Endothelial cell of umbilical vein (primary cell): ENCODE measurements at regions not wholly inside any gene's neighbourhood (a gene's known extent, or its start where the extent isn't known, plus 50 kb on each side); places are given as distances from the start of the nearest gene placed in this dataset.

Experiments used
- BruUV-seq: library from RNA; stranded (reverse); fragments of 400-500 nt; replicated peaks from 2 replicates; lab custom pipeline; 2021; lab: Mats Ljungman, UMichigan
- CTCF ChIA-PET: fragments of 300-600, 350-600 bp; sonication (Branson Sonifier 250); formaldehyde crosslinking; loops from one replicate; lab custom pipeline; 2021; ENCODE audit warnings: antibody characterized with exemption, inconsistent platforms; lab: Charles Lee
- POLR2A ChIA-PET: fragments of 300-600, 350-600 bp; sonication (Branson Sonifier 250); formaldehyde crosslinking; loops from one replicate; lab custom pipeline; 2021; ENCODE audit warnings: antibody characterized with exemption, inconsistent platforms; lab: Charles Lee
- DNase-seq: peaks from one replicate; pipeline ENCODE4 v3.0.0-alpha.2; 2011; ENCODE audit warnings: low read depth, low spot score
- FAIRE-seq: peaks from 2 replicates; lab custom pipeline; 2011; peaks lifted over from hg19 to GRCh38; lab: Jason Lieb, UNC
- H2AFZ ChIP-seq: 2 replicates; pipeline ENCODE4 v1.6.0; 2012; ENCODE audit warnings: low read depth, low read length, control low read depth, inconsistent platforms
- H3K27ac ChIP-seq: 2 replicates; pipeline ENCODE4 v1.5.1; 2011; ENCODE audit warnings: low read depth, mild to moderate bottlenecking, control low read depth, low read length, moderate library complexity; ENCODE audit not compliant: insufficient read depth
- H3K27me3 ChIP-seq, 2 experiments: 2 replicates each; pipeline versions ENCODE4 v1.6.0 to v1.6.1; 2011; ENCODE audit warnings: low read length in 2 of 2, mixed read lengths in 1 of 2; ENCODE audit not compliant: control insufficient read depth in 2 of 2, insufficient read depth in 2 of 2
- H3K36me3 ChIP-seq, 2 experiments: 2 replicates in 1 of 2; 3 replicates in 1 of 2; pipeline ENCODE4 v1.5.1; 2011; ENCODE audit warnings: low read length in 2 of 2, mild to moderate bottlenecking in 1 of 2, moderate library complexity in 1 of 2; ENCODE audit not compliant: control insufficient read depth in 2 of 2, insufficient read depth in 2 of 2; ENCODE audit errors: extremely low read depth in 1 of 2
- H3K4me1 ChIP-seq: 3 replicates; pipeline ENCODE4 v1.5.1; 2011; ENCODE audit warnings: mild to moderate bottlenecking, low read length; ENCODE audit not compliant: control insufficient read depth, insufficient read depth; ENCODE audit errors: extremely low read depth
- H3K4me2 ChIP-seq: 2 replicates; pipeline ENCODE4 v1.6.1; 2011; ENCODE audit warnings: low read length, control low read depth, mixed read lengths; ENCODE audit not compliant: insufficient read depth
- H3K4me3 ChIP-seq, 3 experiments: fragments of 200-600 bp in 1 of 3; sonication (generic), shearing (Covaris generic) in 1 of 3; replicated peaks in 1 of 3; 2 replicates each; pipeline ENCODE4 v1.5.1; 2011 to 2016; ENCODE audit warnings: control low read depth in 3 of 3, low read length in 3 of 3, mild to moderate bottlenecking in 2 of 3, inconsistent platforms in 1 of 3, low read depth in 1 of 3, moderate library complexity in 1 of 3; ENCODE audit not compliant: insufficient read depth in 1 of 3
- H3K79me2 ChIP-seq: 2 replicates; pipeline ENCODE4 v1.6.0; 2012; ENCODE audit warnings: low read length, inconsistent platforms; ENCODE audit not compliant: control insufficient read depth, insufficient read depth
- H3K9ac ChIP-seq: replicated peaks from 2 replicates; pipeline ENCODE3; 2011; ENCODE audit warnings: low read length, control low read depth; ENCODE audit not compliant: insufficient read depth; ENCODE audit errors: extremely low read depth
- H3K9me1 ChIP-seq: replicated peaks from 3 replicates; pipeline ENCODE4 v1.6.0; 2011; ENCODE audit warnings: mild to moderate bottlenecking, low read length; ENCODE audit not compliant: control insufficient read depth, insufficient read depth; ENCODE audit errors: extremely low read depth
- H3K9me3 ChIP-seq: replicated peaks from 2 replicates; pipeline ENCODE4 v1.5.1; 2012; ENCODE audit warnings: low read length, inconsistent platforms; ENCODE audit not compliant: control insufficient read depth, insufficient read depth
- H4K20me1 ChIP-seq: replicated peaks from 2 replicates; pipeline ENCODE3; 2011; ENCODE audit warnings: mild to moderate bottlenecking, low read length; ENCODE audit not compliant: control insufficient read depth, insufficient read depth; ENCODE audit errors: extremely low read depth
- CTCF ChIP-seq, 2 donors: IDR thresholded peaks; 1 replicate in 1 of 2; 2 replicates in 1 of 2; pipeline ENCODE4 v1.5.1; 2011; ENCODE audit warnings: low read length in 2 of 2, mild to moderate bottlenecking in 2 of 2, moderate library complexity in 2 of 2, control low read depth in 1 of 2, inconsistent platforms in 1 of 2, low read depth in 1 of 2; ENCODE audit not compliant: insufficient read depth in 1 of 2; ENCODE audit errors: extremely low read depth in 1 of 2
- EZH2 ChIP-seq: IDR thresholded peaks from 2 replicates; pipeline ENCODE4 v1.6.1; 2012; ENCODE audit warnings: borderline replicate concordance, low read depth, mild to moderate bottlenecking, moderate library complexity, low read length, inconsistent platforms; ENCODE audit not compliant: severe bottlenecking
- FOS ChIP-seq: IDR thresholded peaks from 2 replicates; pipeline ENCODE4 v1.6.1; 2011; ENCODE audit warnings: mild to moderate bottlenecking, low read length, moderate library complexity, borderline replicate concordance; ENCODE audit not compliant: insufficient read depth
- GATA2 ChIP-seq: IDR thresholded peaks from 2 replicates; pipeline ENCODE4 v1.7.0; 2011; ENCODE audit warnings: low read depth, mild to moderate bottlenecking, moderate library complexity, mixed read lengths, low read length; ENCODE audit not compliant: insufficient read length, insufficient read depth
- JUN ChIP-seq: IDR thresholded peaks from 2 replicates; pipeline ENCODE4 v1.6.1; 2011; ENCODE audit warnings: borderline replicate concordance, low read depth; ENCODE audit not compliant: insufficient read length, insufficient read depth
- MAX ChIP-seq: IDR thresholded peaks from 2 replicates; pipeline ENCODE4 v1.6.1; 2011; ENCODE audit not compliant: insufficient read depth, insufficient read length
- MYC ChIP-seq: IDR thresholded peaks from one replicate; pipeline ENCODE4 v1.6.1; 2011; ENCODE audit warnings: mild to moderate bottlenecking, low read depth, low read length
- POLR2A ChIP-seq: IDR thresholded peaks from 2 replicates; pipeline ENCODE4 v1.6.1; 2012; ENCODE audit warnings: low read depth, mild to moderate bottlenecking, control low read depth, low read length
- POLR2AphosphoS5 ChIP-seq: IDR thresholded peaks from 2 replicates; pipeline ENCODE4 v1.6.1; 2012; ENCODE audit warnings: low read depth, mild to moderate bottlenecking, control low read depth, low read length, moderate library complexity; ENCODE audit not compliant: insufficient read depth
- dilution Hi-C: fragments of 300-500 bp; cut with MboI; formaldehyde crosslinking; loops from one replicate; pipeline ENCODE4 v1.15.0; 2019; ENCODE audit warnings: low sequenced_read_pairs; ENCODE audit not compliant: extremely low pct_ligation_motif_present
- intact Hi-C: fragments of 100-400 bp; cut with micrococcal nuclease; formaldehyde crosslinking; loops from one replicate; pipeline ENCODE4 v1.10.0; 2022

- Histone ChIP-seq H3K9ac (no peak overlapping the region), H3K27me3 (no peaks in the 10 kb centered on the region), H3K36me3 (no peaks in the 10 kb centered on the region), H3K27ac (no peak overlapping the region), H3K9me3 (no peaks in the 10 kb centered on the region), H3K4me1 (peaks cover 4% of the 10 kb centered on the region), H4K20me1 (no peaks in the 10 kb centered on the region), H3K9me1 (no peaks in the 10 kb centered on the region), H3K79me2 (no peaks in the 10 kb centered on the region), H3K4me2 (no peak overlapping the region), H2AFZ (no peak overlapping the region), H3K4me3 (no peak overlapping the region)
- peak; percentile 17 for DNase-seq
- intact Hi-C loops = no loop called here
- ChIA-PET POLR2A (no interaction called here), CTCF (no interaction called here)
- no peak for TF ChIP-seq JUN
- no TSS peak for BruUV-seq
- dilution Hi-C loops = no loop called here
- FAIRE-seq = no peak
Measured at GRCh38 chr16:54505549-54506213, 219.1 kb upstream of the IRX3 start.

GRCh38 chr16:54504372-54504771, 217.8 kb upstream of the IRX3 start:
- Histone ChIP-seq H3K9me1 (no peaks in the 10 kb centered on the region), H3K27ac (no peak overlapping the region), H3K9ac (no peak overlapping the region), H3K4me2 (peak overlapping the region; percentile 16), H3K4me1 (peaks cover 4% of the 10 kb centered on the region), H3K4me3 (no peak overlapping the region), H3K9me3 (no peaks in the 10 kb centered on the region), H3K36me3 (no peaks in the 10 kb centered on the region), H4K20me1 (no peaks in the 10 kb centered on the region), H2AFZ (peak overlapping the region; percentile 7), H3K27me3 (no peaks in the 10 kb centered on the region), H3K79me2 (no peaks in the 10 kb centered on the region)
- POLR2A ChIA-PET = no interaction called here
- TF ChIP-seq EZH2 = no peak
- TF ChIP-seq POLR2A = no peak
- TF ChIP-seq FOS = no peak
- no peak for TF ChIP-seq MYC
- TF ChIP-seq POLR2AphosphoS5 = no peak
- TF ChIP-seq MAX = no peak
- no peak for TF ChIP-seq CTCF (IDR thresholded peaks at IDR 0.05; ENCODE audit: extremely low read depth in 1 of 2, insufficient read depth in 1 of 2, low read depth in 1 of 2, low read length in 2 of 2)
- no peak for TF ChIP-seq JUN
- TF ChIP-seq GATA2 = no peak
- no TSS peak for BruUV-seq
- no peak for FAIRE-seq
- intact Hi-C loops = no loop called here
- peak; percentile 50 for DNase-seq
- dilution Hi-C loops = no loop called here
- CTCF ChIA-PET = no interaction called here
